ENCODE measurements at regions not wholly inside any gene's neighbourhood (a gene's known extent, or its start where the extent isn't known, plus 50 kb on each side); places are given as distances from the start of the nearest gene placed in this dataset.

DNA sequence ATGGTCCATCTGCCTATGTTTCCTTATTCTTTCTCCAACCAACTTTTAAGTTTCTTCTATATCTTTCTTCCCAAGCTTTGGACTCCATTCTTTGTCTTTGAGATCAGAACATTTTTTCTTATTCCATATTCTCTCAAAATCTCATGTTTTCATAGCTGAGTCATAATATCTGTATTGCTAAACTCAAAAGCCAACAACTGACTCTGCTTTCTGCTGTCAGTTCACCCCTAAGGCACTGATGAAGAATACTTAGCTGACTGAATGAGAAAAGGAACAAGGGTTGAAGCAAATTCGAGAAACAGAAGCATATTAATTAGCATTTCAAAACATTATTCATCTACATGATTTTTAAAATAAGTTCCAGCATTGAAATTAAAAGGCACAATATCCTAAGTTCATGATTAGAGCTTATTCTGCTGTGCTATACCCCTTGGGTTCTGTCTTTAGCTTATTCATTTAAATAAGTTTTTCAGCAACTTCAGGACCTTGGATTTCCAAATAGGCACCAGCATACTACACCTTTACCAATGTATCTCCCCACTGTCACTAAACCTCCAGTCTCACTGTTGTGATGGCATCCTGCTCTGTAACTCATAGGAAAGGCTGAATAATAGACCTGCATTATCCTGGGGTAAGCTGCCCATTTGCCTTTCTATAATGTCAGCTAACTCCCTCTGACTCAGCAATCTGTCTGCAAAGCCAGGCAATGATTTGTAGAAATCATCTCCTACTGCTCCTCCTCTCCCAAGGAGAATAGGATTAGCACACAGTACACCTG is 49.9 kb upstream of the C5orf46 start:
- Histone ChIP-seq H3K9ac (ENCODE audit: insufficient read depth in 1 of 2, low read depth in 2 of 2, low read length in 2 of 2) (no peak overlapping the region), H3K36me3 (ENCODE audit: control insufficient read depth, insufficient read depth, low read length) (no peaks in the 10 kb centered on the region), H4K20me1 (replicated peaks; ENCODE audit: control insufficient read depth, insufficient read depth, low read length) (no peaks in the 10 kb centered on the region), H3K79me2 (ENCODE audit: control insufficient read depth, insufficient read depth, low read length) (no peaks in the 10 kb centered on the region), H3K4me2 (ENCODE audit: insufficient read depth, low read length) (no peak overlapping the region), H2AFZ (ENCODE audit: low read depth, low read length) (no peak overlapping the region), H3K9me1 (ENCODE audit: control insufficient read depth, insufficient read depth, low read length) (no peaks in the 10 kb centered on the region), H3K4me3 (no peak overlapping the region), H3K27me3 (ENCODE audit: control insufficient read depth in 2 of 2, insufficient read depth in 2 of 2, low read length in 2 of 2) (no peaks in the 10 kb centered on the region), H3K4me1 (replicated peaks in 1 of 2; ENCODE audit: control insufficient read depth in 2 of 2, insufficient read depth in 2 of 2, low read length in 2 of 2) (no peaks in the 10 kb centered on the region), H3K27ac (ENCODE audit: extremely low read depth, low read depth, low read length) (no peak overlapping the region), H3K9me3 (replicated peaks; ENCODE audit: control insufficient read depth, insufficient read depth, low read depth, low read length) (no peaks in the 10 kb centered on the region)
- ATAC-seq (no peak), FAIRE-seq (no peak), DNase-seq (ENCODE audit: extremely low read depth in 1 of 4, low spot score in 3 of 4) (no peak)
- in situ Hi-C loops (cut with MboI) = loop anchor here (25.0 kb wide), 1 partner anchor 756 kb away; no protein-coding TSS in a partner anchor
- CTCF ChIA-PET (ENCODE audit: low intra/inter-chr PET ratio) = no interaction called here
- WGBS (ENCODE audit: insufficient coverage, low coverage, missing lambda C conversion rate) = 0% methylated on average over 1 of the region's 1 CpG
- POLR2A ChIA-PET = interaction anchor here (1.1 kb wide), 1 partner anchor 8 kb away, joined by 4 read pairs; no protein-coding TSS in a partner anchor
- intact Hi-C loops (cut with micrococcal nuclease) = no loop called here
- no TSS peak for BruUV-seq (replicated peaks)
- TF ChIP-seq ARID3A (IDR thresholded peaks at IDR 0.05; ENCODE audit: borderline replicate concordance, low read depth, low read length) (no peak), C11orf30 (IDR thresholded peaks at IDR 0.05; ENCODE audit: low read depth) (0 out of 2 replicates have a peak, but pooled peaks have one; percentile 7), BRD9 (IDR thresholded peaks at IDR 0.05; ENCODE audit: low read depth, partially characterized antibody) (no peak), ATF2 (CRISPR knock-in tag; IDR thresholded peaks at IDR 0.05) (no peak), ZNF316 (IDR thresholded peaks at IDR 0.05) (0 out of 2 replicates have a peak, but pooled peaks have one; percentile 13)

Data from K562 (cell line).